GM12872 (cell line): ENCODE measurements at regions not wholly inside any gene's neighbourhood (a gene's known extent, or its start where the extent isn't known, plus 50 kb on each side); places are given as distances from the start of the nearest gene placed in this dataset.

ENCODE experiments used
- CTCF ChIP-seq: IDR thresholded peaks from 3 replicates; pipeline ENCODE4 v1.5.1; 2011; ENCODE audit warnings: low read depth, mild to moderate bottlenecking, low read length, moderate library complexity; ENCODE audit not compliant: insufficient read depth

GRCh38 chrX:39008549-39008948, 207.3 kb downstream of the MID1IP1 start:
- TF ChIP-seq CTCF: no peak

- TF ChIP-seq CTCF: no peak
These were observed 210.4 kb downstream of the MID1IP1 start for GRCh38 chrX:39011454-39012221.

- TF ChIP-seq CTCF: no peak
These were observed 211.4 kb downstream of the MID1IP1 start for GRCh38 chrX:39012621-39013111.

GRCh38 chrX:39016556-39016955, 215.3 kb downstream of the MID1IP1 start:
- no peak for TF ChIP-seq CTCF

DNA sequence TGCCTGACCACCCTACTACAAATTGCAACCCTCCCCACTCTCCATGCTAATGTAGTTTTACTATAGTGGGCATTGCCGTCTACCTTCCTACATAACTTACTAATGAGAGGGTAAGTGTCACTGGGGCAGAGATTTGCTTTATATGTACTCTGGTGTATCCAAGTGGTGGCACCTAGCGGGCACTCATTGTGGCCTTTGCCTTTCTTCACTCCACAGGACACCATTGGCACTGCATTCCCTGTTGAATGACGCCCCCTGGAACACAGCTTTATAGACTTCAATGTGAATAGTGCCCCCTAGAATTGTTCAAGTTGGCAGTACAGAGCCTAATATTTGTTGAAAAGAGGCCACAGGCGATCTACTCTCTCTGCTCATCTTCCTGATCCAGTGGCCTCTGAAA, 215.8 kb downstream of the MID1IP1 start:
- no peak for TF ChIP-seq CTCF

DNA sequence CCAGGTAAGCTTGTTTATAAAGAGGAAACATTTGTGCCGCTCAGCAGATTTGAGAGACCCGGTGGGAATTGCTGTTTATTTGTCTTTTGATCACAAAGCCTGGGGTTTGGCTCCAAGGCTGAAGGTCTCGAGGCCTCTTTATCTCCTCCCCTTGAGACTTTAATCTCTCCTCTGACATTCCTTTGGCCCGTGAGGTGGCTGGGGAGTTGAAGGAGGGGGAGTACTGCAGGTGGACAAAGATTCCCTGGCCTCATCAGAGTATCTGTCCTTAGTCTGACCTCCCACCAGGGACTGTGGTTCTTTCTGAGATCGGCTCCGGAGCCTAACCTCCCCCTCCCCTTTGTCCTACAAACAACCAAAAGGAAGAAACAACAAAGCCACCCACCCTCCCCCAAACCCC, 216.5 kb downstream of the MID1IP1 start:
- TF ChIP-seq CTCF: no peak

DNA sequence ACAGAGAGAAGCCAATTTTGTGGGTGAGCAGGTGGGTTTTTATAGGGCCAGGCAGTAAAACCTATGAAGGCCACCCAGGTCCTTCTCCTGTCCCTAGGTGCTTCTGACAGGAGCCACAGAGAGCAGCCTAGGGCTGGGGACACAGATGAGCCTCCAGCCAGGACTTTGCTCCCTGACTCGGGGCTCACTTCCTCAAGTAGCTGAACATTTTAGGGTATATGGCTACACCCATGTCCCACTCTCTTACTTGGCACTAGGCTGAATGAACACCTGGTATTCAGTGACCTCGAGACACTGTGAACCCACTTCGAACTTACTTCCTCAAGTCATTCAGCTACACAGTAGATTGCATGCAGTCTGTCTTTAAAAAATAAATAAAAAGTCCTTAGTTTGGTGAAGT, 217.3 kb downstream of the MID1IP1 start:
- TF ChIP-seq CTCF: no peak
